COR-L47 (cell line): ENCODE measurements at regions not wholly inside any gene's neighbourhood (a gene's known extent, or its start where the extent isn't known, plus 50 kb on each side); places are given as distances from the start of the nearest gene placed in this dataset.
"Not testable (repeated sequence)": the region's sequence is repeated elsewhere in the genome, so short reads cannot be mapped to it uniquely, and the experiment has no call there.

ENCODE experiments used
- DNase-seq: peaks from one replicate; lab custom pipeline; 2025; lab: John Stamatoyannopoulos, UW

DNA sequence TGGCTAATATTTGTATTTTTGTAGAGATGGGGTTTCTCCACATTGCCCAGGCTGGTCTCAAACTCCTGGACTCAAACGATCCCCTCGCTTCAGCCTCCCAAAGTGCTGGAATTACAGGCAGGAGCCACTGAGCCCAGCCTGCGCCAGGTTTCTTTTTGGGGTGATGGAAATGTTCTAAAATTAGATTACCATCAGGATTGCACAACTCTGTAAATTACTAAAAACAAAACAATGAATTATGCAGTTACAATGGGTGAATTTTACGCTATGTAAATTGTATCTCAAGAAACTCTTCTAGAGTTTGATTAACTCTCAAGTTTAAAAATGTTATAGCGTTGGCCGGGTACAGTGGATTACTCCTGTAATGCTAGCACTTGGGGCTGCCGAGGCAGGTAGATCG lies 118.9 kb upstream of the TBL1X start:
- DNase-seq, result no peak

DNA sequence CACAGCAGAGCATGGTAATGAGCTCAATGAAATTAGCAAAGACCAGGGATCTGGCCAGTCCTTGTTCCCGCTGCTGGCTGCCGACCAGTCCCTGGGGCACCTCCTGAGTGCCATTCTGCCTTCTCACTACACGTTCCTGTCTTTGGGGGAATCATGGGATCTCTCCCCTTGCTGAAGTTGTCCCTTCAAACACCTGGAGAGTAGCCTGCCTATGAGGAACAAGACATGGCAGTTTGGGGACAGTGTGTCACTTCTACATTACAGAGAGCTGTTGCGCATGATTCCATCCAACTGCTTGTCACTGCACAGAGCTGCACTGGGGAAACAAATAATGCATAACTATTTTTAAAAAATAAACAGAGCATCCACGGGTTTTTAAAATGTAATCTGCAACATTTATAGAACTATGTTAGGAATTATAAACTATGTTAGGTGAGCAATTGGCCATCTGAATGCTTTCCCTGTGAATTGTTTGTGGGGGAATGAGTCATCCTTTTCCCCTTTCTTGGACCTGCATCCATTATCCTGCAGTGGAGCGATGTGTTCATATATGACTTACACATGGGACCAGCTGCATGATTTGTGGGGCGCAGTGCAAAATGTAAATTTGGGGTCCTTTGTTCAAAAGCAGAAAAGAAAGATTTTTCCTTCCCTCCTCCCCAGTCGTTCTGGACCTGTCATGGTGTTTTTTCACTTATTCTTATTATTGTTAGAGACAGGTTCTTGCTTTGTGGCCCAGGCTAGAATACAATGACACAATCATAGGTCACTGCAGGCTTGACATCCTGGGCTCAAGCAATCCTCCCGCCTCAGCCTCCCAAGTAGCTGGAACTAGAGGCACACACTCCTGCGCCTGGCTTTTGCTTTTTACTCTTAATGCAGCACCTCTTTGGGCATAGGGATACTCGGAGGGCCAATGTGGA lies 115.0 kb upstream of the TBL1X start:
- DNase-seq, result no peak

DNA sequence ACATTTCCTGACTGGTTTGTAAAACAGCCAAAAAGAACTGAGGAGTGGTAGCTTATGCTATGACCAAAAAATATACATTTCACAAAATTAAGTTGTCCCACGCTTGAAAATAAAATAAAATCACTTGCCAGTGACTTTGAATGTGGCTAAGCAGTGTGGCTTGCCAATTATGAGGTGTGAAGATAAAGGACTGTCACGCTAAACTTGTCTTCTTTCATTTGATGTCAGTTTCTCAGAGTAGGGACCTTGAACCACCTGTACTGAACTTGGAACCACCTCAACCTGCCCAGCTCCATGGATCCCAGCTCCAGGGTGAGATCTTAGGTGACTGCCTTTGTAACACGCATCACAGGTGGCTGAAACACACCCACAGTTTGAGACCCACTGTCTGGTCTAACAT lies 113.7 kb upstream of the TBL1X start:
- DNase-seq, result no peak

DNA sequence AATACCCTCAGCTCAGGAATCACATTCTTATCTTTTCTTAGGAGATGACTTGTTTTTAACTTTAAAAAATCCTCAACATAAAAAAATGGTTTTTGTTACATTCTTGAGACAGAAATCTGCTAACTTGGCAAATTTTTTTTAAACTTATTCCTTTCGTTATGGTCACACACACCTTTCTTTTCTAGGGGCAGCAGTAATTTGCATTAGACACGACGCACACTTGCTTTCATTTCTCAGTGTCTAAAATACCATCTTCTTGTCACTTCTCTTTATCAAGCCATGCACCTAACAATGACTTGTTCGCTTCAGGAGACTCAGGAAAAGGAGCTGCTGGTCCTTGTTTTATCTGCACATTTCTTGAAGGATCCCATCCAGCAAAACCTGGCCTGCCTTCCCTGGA lies 112.6 kb upstream of the TBL1X start:
- no peak for DNase-seq

DNA sequence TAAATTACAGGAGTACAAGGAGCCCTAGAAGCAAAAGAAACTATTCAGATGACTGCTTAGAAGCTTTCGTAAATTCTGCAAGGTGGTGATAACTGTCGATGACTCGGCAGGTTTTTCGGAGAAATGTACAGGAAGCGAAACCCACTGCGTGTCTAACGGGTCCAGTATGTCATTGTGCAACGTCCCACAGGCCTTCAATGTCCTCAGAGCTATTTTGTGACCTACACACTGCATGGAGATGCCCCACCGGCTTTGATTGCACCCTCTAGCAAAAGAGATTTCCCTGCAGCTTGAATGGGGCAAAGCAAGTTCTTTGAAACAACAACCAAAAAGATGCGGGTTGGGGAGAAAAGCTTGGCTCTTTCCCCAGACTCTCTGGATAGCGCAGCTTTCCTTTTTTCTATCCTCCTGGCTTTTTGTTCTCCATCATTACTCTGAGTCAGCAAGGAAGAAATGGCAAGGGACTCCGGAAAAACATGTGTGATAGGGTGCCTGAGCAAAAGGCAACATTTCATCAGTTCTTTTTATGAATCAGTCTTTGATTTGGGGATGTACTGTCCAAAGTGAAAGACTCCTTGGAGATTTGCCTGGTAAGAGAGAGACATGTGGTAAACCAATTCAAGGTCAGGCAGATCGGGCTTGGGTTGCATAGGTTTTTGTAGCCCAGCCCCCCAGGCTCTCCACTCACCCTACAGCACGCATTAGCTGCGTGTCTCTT lies 112.0 kb upstream of the TBL1X start:
- no peak for DNase-seq

DNA sequence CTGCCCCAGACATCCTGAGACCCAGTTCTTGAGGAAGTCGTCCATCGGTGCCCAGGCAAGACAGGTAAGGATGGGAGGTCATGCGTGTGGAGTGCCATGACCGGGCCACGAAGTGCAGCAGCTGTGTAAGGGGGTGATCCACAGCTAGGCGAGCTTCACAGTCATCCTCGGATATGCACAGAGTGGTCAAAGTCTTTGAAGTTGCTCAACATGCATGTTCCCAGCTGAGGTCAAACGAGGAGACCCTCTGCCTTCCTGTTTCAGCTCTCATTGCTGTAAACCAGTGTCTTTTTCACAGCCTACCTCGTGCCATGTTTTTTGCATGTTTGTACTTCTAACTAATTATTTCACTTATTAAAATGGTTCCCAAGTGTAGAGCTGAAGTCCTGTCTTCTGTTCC lies 109.9 kb upstream of the TBL1X start:
- DNase-seq, result no peak

DNA sequence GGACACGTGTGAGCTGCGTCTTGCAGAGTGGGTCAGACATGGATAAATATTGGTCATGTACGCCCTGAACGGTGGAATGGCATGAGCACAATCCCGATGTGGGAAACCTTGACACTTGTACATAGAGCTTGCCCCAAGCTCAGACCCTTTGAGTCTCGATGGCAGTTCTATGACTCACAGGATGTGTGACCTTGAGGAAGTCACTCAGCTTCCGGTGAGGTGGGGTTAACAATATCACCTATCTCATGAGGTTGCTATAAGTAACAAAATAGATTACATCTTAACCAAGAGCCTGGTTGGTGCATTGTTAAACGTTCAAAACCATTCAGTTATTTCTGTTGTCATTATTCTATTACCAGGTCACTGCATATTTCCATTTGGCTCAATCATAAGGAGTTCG lies 109.1 kb upstream of the TBL1X start:
- no peak for DNase-seq

DNA sequence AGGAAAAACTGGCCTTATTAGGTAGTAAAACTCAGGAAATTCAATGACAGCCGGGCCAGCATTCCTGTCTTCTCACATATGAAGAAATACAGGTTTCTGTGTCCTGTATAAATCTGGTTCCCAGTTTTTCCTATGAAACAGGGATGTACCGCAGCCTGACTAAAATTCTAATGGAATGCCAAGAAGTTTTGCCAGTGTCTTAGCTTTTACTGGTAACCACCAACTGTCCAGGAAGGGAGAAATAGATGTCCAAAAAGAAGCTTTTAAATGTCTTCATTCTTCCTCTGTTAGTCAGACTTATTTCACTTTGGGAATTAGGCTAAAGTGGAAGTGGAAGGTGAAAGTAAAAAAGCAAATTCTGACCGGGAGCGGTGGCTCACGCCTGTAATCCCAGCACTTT lies 108.0 kb upstream of the TBL1X start:
- no peak for DNase-seq

DNA sequence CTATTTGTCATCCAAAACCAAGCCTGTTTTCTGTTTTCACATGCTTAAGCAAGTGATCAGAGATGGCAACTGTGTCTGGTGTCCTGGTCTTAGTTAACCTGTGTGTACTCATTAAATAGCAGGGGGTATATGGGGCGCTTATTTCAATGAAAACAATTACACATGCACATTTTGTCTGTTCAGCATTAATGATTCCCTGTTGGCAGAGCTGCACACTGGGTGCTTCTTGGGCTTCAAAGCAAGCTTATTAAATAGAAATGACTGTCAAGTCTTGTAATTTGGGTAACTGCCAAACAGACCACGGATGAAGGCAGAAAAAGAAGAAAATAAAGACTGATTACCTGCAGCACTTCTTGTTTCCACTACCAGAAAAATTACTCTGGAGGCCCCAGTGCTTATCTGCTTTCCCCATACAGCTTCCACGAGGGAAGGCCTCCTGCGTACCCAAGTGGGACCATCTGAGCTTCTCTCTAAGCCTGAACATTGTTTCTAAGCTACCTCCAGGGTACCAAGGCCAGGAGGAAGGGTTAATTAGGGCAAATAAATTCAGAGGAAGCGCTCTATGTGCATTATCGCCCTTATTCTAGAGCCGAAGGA lies 107.2 kb upstream of the TBL1X start:
- peak; percentile 49 for DNase-seq

DNA sequence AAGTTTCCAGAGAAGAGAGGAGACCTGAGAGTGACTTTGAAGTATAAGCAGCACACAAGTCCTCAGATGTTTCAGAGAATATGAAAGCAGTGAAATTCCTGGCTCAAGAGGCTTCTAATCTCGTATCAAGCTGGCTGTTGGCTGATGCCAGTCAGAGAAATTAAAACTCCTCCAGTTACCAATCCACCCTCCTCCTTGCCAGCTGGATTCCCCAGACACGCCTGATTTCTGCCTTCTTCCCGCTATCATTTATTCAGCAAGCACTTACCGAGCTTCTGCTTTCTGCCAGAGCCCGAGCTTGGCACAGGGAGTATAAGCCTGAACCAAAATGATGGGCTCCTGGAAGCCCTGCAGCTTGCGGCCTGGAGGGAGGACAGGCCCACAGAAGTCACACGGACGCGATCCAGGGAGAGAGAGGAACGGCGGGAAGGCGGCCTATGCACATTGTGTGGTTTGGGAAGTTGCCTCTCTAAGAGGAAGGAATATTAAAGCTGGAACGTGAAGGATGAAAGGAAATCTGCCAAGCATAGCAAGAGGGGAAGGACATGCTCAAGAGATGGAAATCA lies 102.4 kb upstream of the TBL1X start:
- no peak for DNase-seq

DNA sequence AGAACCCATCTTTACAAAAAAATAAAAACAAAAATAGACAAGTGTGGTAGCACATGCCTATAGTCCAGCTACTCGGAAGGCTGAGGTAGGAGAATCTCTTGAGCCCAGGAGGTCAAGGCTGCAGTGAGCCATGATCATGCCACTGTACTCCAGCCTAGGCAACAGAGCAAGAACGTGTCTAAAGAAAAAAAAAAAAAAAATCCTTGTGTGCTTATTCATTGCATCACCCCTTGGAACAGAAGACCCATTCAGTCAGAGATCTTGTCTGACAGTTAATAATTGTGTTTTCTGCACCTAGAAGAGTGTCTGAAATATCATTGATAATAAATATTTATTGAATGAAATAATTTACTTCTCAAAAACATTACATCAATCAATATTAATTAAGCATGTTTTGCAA lies 97.4 kb upstream of the TBL1X start:
- no peak for DNase-seq

DNA sequence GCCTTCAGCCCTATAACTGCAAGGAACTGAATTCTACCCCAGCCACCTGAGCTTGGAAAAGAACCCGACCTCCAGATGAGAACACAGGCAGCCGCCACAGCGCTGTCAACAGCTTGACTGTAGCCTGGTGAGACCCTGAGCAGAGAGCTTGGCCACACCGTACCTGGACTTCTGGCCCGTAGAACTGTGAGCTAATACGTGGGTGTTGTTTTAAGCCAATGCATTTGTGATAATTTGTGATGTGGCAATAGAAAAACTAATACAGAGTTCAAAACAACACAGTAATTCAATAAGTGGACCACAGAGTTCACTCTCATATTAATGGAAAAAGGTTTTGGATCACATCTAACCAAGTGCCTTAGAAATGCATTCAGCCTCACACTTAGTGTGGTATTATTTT lies 96.6 kb upstream of the TBL1X start:
- no peak for DNase-seq

DNA sequence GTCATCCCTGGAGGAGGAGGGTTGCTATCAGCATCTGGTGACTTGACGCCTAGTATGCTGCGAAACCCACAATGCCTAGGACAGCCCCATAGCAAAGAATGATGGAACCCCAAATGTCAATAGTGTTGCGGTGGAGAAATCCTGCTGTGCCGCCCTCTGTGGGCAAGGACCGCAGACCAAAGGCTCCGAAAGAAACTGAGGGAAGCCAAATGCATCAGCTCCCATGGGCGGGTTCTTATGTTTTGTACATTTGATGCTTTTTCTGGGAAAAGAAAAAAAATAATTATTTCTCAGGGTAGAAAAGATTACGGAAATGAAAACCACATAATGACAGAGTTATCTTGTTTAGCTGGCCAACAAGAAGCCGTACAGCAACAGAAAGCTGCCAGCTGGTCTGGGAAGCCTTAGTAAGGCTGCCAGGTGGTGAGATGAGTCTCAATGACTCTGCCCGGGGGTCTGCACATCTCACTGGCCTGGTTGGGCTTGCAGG lies 95.0 kb upstream of the TBL1X start:
- no peak for DNase-seq

DNA sequence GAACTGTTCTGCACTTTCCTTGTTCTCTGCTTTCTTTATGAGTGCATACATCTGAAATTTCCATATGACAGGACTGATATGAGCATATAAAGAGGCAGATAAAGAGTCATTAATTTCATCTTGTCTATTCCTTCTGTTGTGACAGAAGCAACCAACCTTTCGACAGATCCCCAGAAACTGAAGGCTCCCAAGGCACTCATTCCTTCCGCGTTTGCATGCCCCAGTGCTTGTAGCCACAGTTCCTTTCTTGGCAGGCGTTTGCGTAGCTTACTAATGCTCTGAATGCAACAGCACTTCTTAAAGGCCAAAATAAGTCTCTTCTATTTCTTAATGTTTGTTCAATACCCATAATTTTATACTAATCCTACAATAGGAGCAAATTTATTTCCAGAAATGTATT lies 94.0 kb upstream of the TBL1X start:
- no peak for DNase-seq

DNA sequence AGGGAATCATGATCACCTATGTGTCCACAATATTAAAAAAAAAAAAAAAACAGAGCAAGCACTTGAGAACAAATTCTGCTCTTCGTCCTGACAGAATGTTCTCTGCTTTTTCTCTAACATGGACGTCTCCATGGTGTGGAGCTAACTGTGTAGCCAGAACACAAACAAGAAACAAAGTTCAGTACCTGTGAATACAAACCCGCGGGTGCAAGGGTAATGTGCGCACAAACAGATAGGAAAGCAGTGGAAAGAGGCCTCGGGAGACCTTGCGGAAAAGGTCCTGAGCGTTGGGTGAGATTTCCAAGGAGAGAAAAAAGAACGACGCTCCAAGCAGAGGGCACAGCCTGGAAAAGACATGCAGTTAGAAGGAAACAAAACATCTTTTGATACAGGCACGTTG lies 92.0 kb upstream of the TBL1X start:
- no peak for DNase-seq

DNA sequence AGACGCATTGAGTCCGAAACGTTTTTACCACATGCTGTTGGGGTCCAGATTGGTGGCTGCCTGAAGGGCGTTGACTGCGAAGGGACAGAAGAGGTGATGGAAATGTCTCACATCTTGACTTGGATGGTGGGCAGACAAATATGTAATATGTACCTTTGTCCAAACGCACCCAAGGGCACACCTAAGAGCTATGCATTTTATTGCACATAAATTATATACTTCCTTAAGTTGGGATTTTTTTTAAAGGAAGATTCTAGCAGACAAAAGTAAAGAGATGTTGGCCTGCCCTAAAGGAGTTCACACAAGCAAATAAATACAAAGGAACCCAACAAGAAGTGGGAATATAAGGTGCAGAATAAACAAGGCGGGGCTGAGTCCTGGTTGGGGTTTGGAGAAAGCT lies 91.1 kb upstream of the TBL1X start:
- DNase-seq, result no peak

DNA sequence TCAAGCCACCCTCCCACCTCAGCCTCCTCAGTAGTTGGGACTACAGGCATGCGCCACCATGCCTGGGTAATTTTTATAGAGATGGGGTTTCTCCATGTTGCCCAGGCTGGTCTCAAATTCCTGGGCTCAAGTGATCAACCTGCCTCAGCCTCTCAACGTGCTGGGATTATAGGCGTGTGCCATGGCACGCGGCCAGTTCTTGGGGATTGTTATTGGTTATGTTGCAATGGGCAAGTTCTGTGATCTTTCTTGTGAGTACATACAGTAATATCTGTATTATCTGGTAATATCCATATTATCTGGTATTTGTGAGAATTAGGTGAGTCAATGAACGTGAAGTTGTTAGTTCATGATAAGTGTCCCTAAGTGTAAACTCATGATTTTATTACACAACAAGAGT lies 90.3 kb upstream of the TBL1X start:
- DNase-seq, result no peak

DNA sequence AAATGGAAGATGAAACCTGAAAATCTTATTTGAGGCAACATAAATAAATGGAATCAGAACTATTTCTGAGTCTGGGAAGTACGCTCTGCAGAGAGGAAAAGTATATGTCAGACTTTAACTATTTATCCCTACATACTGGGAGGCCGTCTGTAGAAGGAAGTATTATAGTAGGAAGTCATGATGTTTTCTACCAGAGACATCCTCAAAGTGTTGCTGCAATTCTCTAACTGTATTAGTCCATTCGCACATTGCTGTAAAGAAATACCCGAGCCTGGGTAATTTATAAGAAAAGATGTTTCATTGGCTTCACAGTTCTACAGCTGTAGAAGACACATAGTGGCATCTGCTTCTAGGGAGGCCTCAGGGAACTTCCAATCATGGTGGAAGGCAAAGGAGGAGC lies 88.7 kb upstream of the TBL1X start:
- no peak for DNase-seq

DNA sequence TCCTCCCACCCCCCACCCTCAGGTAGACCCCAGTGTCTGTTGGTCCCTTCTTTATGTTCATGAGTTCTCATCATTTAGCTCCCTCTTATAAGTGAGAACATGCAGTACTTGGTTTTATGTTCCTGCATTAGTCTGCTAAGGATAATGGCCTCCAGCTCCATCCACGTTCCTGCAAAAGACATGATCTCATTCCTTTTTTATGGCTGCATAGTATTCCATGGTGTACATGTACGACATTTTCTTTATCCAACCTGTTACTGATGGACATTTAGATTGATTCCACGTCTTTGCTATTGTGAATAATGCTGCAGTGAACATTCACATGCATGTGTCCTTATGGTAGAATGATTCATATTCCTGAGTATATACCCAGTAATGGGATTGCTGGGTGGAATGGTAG lies 87.6 kb upstream of the TBL1X start:
- not testable (repeated sequence) for DNase-seq

DNA sequence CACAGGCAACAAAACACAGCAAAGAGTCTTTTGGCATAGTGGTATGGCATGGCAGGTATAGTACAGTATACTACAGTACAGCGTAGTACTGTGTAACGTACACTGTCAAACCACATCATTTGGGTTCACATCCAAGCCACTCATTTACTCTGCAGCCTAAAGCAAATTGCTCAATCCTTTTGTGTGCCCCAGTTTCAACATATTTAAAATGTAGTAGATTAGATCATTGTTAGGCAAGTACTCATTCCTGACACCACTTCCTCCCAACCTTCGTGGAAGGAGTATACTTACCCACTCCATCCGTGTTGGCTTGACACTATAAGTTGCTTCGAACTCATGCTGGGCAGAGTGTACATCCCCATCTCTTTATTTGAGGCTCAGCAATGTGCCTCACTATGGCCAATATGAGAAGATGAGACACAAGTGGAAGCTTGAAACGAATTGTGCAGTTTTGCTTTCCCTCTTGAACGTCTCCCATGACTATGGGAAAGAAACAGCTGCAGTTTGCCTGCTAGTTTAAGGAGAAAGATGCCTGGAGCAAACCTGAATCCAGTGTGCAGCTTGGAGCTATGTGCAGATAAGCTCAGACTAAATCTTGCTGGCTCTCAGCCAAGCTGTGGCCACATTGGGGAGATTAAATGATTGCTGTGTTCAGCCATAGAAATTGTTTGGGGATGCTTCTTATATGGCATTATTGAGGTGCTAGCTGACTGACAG lies 85.7 kb upstream of the TBL1X start:
- no peak for DNase-seq

DNA sequence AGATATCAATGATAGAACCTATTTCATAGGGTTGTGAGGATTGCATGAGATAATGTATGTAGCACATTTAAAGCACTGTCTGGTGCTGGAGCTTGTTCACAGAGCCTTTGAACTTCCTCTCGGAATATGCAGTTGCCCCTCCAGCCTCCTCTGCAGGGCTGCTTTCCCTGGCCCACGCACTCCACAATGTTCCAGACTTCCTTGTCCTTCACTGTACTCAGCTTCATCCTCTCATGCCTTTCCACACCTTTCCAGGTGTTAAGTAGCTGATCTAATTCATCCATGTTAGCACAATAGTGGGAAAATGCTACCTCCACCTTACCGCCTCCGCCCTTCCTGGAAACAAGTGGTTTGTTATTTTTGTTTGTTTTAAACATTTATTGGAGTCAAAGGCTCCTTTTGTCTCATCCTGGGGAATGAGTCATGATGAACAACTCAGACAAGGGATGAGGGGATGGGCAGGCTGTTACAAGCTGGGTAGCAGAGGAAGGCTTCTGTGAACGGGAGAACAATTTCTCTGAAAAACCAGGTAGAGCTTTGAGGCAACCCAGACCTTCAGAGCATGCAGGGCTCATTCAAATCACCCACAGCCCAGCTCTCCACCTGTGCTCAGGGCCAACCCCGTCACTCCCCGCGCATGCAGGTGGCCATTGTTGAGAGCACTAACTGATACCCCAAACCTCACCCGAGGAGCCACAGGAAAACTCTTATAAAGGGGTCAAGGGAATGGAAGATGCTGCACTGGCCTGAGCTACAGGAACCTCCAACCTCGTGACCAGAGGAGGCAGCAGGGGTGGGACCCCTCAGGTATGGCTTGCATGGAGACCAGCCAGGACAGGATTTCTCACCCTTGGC lies 84.9 kb upstream of the TBL1X start:
- DNase-seq, result peak; percentile 0
